ENCODE measurements at regions not wholly inside any gene's neighbourhood (a gene's known extent, or its start where the extent isn't known, plus 50 kb on each side); places are given as distances from the start of the nearest gene placed in this dataset.

GRCh38 chr12:91630596-91631293, 448.1 kb upstream of the DCN start:
- Histone ChIP-seq H3K36me3 (no peaks in the 10 kb centered on the region), H3K27me3 (no peaks in the 10 kb centered on the region), H3K9me3 (peaks cover 0 to 3% (median 0%) of the 10 kb centered on the region in 4 donors), H3K4me1 (no peaks in the 10 kb centered on the region), H3K27ac (no peak overlapping the region), H3K4me3 (no peak overlapping the region)
- WGBS, 2 donors, result 80 to 81% methylated on average over 3 of the region's 3 CpGs
- TF ChIP-seq EP300 (IDR thresholded peaks at IDR 0.05) (no peak), POLR2A (IDR thresholded peaks at IDR 0.05) (no peak), CTCF (IDR thresholded peaks at IDR 0.05) (no peak), POLR2AphosphoS5 (IDR thresholded peaks at IDR 0.05) (no peak)
- no peak for DNase-seq
- no peak for ATAC-seq (ENCODE audit: low FRiP score in 2 of 2)

GRCh38 chr12:91630083-91630482, 447.5 kb upstream of the DCN start:
- Histone ChIP-seq H3K4me3 (no peak overlapping the region), H3K4me1 (no peaks in the 10 kb centered on the region), H3K36me3 (no peaks in the 10 kb centered on the region), H3K27me3 (no peaks in the 10 kb centered on the region), H3K9me3 (peaks cover 0 to 3% (median 0%) of the 10 kb centered on the region in 4 donors), H3K27ac (no peak overlapping the region)
- TF ChIP-seq POLR2AphosphoS5 (IDR thresholded peaks at IDR 0.05) (no peak), EP300 (IDR thresholded peaks at IDR 0.05) (no peak), CTCF (IDR thresholded peaks at IDR 0.05) (no peak), POLR2A (IDR thresholded peaks at IDR 0.05) (no peak)
- no peak for DNase-seq
- WGBS, 2 donors, result 85 to 92% methylated on average over 5 of the region's 5 CpGs
- no peak for ATAC-seq (ENCODE audit: low FRiP score in 2 of 2)

- TF ChIP-seq CTCF (IDR thresholded peaks at IDR 0.05) (no peak), POLR2A (IDR thresholded peaks at IDR 0.05) (no peak), POLR2AphosphoS5 (IDR thresholded peaks at IDR 0.05) (no peak), EP300 (IDR thresholded peaks at IDR 0.05) (no peak)
- Histone ChIP-seq H3K4me3 (no peak overlapping the region), H3K27me3 (no peaks in the 10 kb centered on the region), H3K4me1 (no peaks in the 10 kb centered on the region), H3K36me3 (no peaks in the 10 kb centered on the region), H3K27ac (no peak overlapping the region), H3K9me3 (peaks cover 0 to 3% (median 0%) of the 10 kb centered on the region in 4 donors)
- ATAC-seq (ENCODE audit: low FRiP score in 2 of 2) (no peak), DNase-seq (no peak)
- 81 to 88% methylated on average over 2 of the region's 2 CpGs for WGBS, 2 donors
Observed at GRCh38 chr12:91629440-91629839, 446.8 kb upstream of the DCN start.

GRCh38 chr12:91628656-91629055, 446.0 kb upstream of the DCN start:
- ATAC-seq (ENCODE audit: low FRiP score in 2 of 2) (no peak), DNase-seq (no peak)
- H3K4me3 ChIP-seq, result no peak overlapping the region
- H3K4me1 ChIP-seq, result no peaks in the 10 kb centered on the region
- peaks cover 0 to 3% (median 0%) of the 10 kb centered on the region in 4 donors for H3K9me3 ChIP-seq
- TF ChIP-seq POLR2AphosphoS5 (IDR thresholded peaks at IDR 0.05), result no peak
- no peak for TF ChIP-seq EP300 (IDR thresholded peaks at IDR 0.05)
- no peak for TF ChIP-seq POLR2A (IDR thresholded peaks at IDR 0.05)
- TF ChIP-seq CTCF (IDR thresholded peaks at IDR 0.05), result no peak
- WGBS, 2 donors, result 68 to 71% methylated on average over 2 of the region's 2 CpGs
- no peak overlapping the region for H3K27ac ChIP-seq
- no peaks in the 10 kb centered on the region for H3K36me3 ChIP-seq
- H3K27me3 ChIP-seq, result no peaks in the 10 kb centered on the region

- Histone ChIP-seq H3K4me3 (no peak overlapping the region), H3K27ac (no peak overlapping the region), H3K27me3 (no peaks in the 10 kb centered on the region), H3K9me3 (peaks cover 0 to 3% (median 0%) of the 10 kb centered on the region in 4 donors), H3K4me1 (no peaks in the 10 kb centered on the region), H3K36me3 (no peaks in the 10 kb centered on the region)
- DNase-seq, result no peak
- TF ChIP-seq POLR2AphosphoS5 (IDR thresholded peaks at IDR 0.05) (no peak), CTCF (IDR thresholded peaks at IDR 0.05) (no peak), EP300 (IDR thresholded peaks at IDR 0.05) (no peak), POLR2A (IDR thresholded peaks at IDR 0.05) (no peak)
- ATAC-seq (ENCODE audit: low FRiP score in 2 of 2), result no peak
- WGBS, 2 donors, result 92 to 94% methylated on average over 2 of the region's 2 CpGs
Observed at GRCh38 chr12:91627225-91627624, 444.6 kb upstream of the DCN start.
